Fibroblast of lung (primary cell): ENCODE measurements at regions not wholly inside any gene's neighbourhood (a gene's known extent, or its start where the extent isn't known, plus 50 kb on each side); places are given as distances from the start of the nearest gene placed in this dataset.

Experiments used
- DNase-seq, 2 donors: peaks; one replicate each; pipeline versions ENCODE4 v3.0.0 to v3.0.0-alpha.2; 2010; ENCODE audit warnings: low read depth in 2 of 2
- H2AFZ ChIP-seq: 2 replicates; pipeline ENCODE4 v1.5.1; 2012; ENCODE audit warnings: low read length, control low read depth, inconsistent platforms
- H3K27ac ChIP-seq: 2 replicates; pipeline ENCODE4 v1.5.1; 2011; ENCODE audit warnings: low read length, control low read depth; ENCODE audit not compliant: insufficient read depth
- H3K27me3 ChIP-seq: 2 replicates; pipeline ENCODE4 v1.5.1; 2011; ENCODE audit warnings: mild to moderate bottlenecking, low read length; ENCODE audit not compliant: control insufficient read depth, insufficient read depth
- H3K36me3 ChIP-seq: 2 replicates; pipeline ENCODE4 v1.5.1; 2011; ENCODE audit warnings: low read length; ENCODE audit not compliant: control insufficient read depth, insufficient read depth
- H3K4me1 ChIP-seq: 2 replicates; pipeline ENCODE4 v1.5.1; 2011; ENCODE audit warnings: low read length; ENCODE audit not compliant: control insufficient read depth, insufficient read depth; ENCODE audit errors: extremely low read depth
- H3K4me2 ChIP-seq: 2 replicates; pipeline ENCODE4 v1.5.1; 2011; ENCODE audit warnings: low read length, control low read depth; ENCODE audit not compliant: insufficient read depth; ENCODE audit errors: extremely low read depth
- H3K4me3 ChIP-seq, 4 experiments: fragments of 200-600 bp in 1 of 4; sonication (generic) in 1 of 4; replicated peaks in 1 of 4; 2 replicates each; pipeline ENCODE4 v1.5.1; 2011 to 2016; ENCODE audit warnings: low read length in 4 of 4, low read depth in 3 of 4, mild to moderate bottlenecking in 3 of 4, control low read depth in 2 of 4, inconsistent platforms in 1 of 4, mixed read lengths in 1 of 4; ENCODE audit not compliant: insufficient read depth in 1 of 4; ENCODE audit errors: control extremely low read depth in 1 of 4
- H3K79me2 ChIP-seq: 2 replicates; pipeline ENCODE4 v1.5.1; 2012; ENCODE audit warnings: mild to moderate bottlenecking, low read length, inconsistent platforms; ENCODE audit not compliant: control insufficient read depth, insufficient read depth
- H3K9ac ChIP-seq: 2 replicates; pipeline ENCODE4 v1.5.1; 2011; ENCODE audit warnings: mild to moderate bottlenecking, low read length, control low read depth; ENCODE audit not compliant: insufficient read depth
- H3K9me3 ChIP-seq: 2 replicates; pipeline ENCODE4 v1.5.1; 2012; ENCODE audit warnings: low read depth, low read length; ENCODE audit not compliant: control insufficient read depth, insufficient read depth
- H4K20me1 ChIP-seq: 2 replicates; pipeline ENCODE4 v1.5.1; 2011; ENCODE audit warnings: low read length; ENCODE audit not compliant: control insufficient read depth, insufficient read depth; ENCODE audit errors: extremely low read depth
- CTCF ChIP-seq, 2 donors: IDR thresholded peaks in 1 of 2; conservative IDR thresholded peaks in 1 of 2; 1 replicate in 1 of 2; 2 replicates in 1 of 2; pipeline ENCODE4 v1.5.1; 2011 to 2012; ENCODE audit warnings: low read length in 2 of 2, control low read depth in 1 of 2, inconsistent platforms in 1 of 2, low read depth in 1 of 2, mild to moderate bottlenecking in 1 of 2
- EZH2 ChIP-seq: IDR thresholded peaks from 2 replicates; pipeline ENCODE4 v1.5.1; 2012; ENCODE audit warnings: low read length, control low read depth, mild to moderate bottlenecking; ENCODE audit errors: missing control alignments

DNA sequence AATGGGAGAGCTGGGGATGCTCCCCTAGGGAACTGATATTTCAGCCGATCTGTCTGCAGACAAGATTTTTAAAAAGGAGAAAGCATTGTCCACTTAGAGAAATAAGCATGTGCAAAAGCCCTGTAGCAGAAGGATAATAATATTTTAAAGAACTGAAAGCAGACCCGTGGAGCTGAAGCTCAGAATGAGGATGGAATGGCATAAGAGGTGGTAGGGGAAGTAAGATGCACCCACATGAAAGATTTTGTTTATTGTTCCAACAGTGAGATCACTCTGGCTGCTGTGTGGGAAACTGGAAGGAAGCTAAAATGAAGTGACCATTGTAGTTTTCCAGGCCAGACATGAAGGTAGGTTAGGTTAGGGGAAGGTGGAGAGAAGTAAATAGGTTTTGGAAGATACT lies 266.4 kb upstream of the PRDM1 start:
- DNase-seq, result no peak
- Histone ChIP-seq H3K9me3 (no peaks in the 10 kb centered on the region), H4K20me1 (no peaks in the 10 kb centered on the region), H2AFZ (no peak overlapping the region), H3K4me1 (no peaks in the 10 kb centered on the region), H3K9ac (no peak overlapping the region), H3K79me2 (no peaks in the 10 kb centered on the region), H3K27ac (no peak overlapping the region), H3K27me3 (no peaks in the 10 kb centered on the region), H3K4me2 (no peak overlapping the region), H3K4me3 (no peak overlapping the region), H3K36me3 (no peaks in the 10 kb centered on the region)
- TF ChIP-seq CTCF (conservative IDR thresholded peaks at IDR 0.05 in 1 of 2, IDR thresholded peaks at IDR 0.05 in 1 of 2; ENCODE audit: low read depth in 1 of 2, low read length in 2 of 2) (no peak), EZH2 (no peak)

GRCh38 chr6:105818505-105818904 lies 267.6 kb upstream of the PRDM1 start:
- Histone ChIP-seq H3K4me2 (no peak overlapping the region), H3K4me3 (no peak overlapping the region), H3K9me3 (no peaks in the 10 kb centered on the region), H3K4me1 (no peaks in the 10 kb centered on the region), H2AFZ (no peak overlapping the region), H3K36me3 (no peaks in the 10 kb centered on the region), H3K27me3 (no peaks in the 10 kb centered on the region), H4K20me1 (no peaks in the 10 kb centered on the region), H3K79me2 (no peaks in the 10 kb centered on the region), H3K27ac (no peak overlapping the region), H3K9ac (no peak overlapping the region)
- no peak for TF ChIP-seq EZH2
- TF ChIP-seq CTCF (conservative IDR thresholded peaks at IDR 0.05 in 1 of 2, IDR thresholded peaks at IDR 0.05 in 1 of 2; ENCODE audit: low read depth in 1 of 2, low read length in 2 of 2), result no peak
- no peak for DNase-seq

DNA sequence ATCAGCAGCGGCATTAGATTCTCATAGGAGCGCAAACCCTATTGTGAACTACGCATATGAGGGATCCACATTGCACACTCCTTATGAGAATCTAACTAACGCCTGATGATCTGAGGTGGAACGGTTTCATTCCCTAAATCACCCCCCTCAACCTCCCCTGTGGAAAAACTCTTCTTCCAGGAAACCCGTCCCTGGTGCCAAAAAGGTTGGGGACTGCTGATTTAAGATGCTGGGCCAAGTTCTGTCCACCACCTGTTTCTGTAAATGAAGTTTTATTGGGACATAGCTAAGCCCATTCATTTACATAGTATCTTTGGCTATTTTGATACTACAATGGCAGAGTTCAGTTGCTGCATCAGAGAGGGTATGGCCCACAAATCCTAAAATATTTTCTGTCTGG lies 268.2 kb upstream of the PRDM1 start:
- no peak overlapping the region for H2AFZ ChIP-seq
- no peaks in the 10 kb centered on the region for H3K27me3 ChIP-seq
- TF ChIP-seq EZH2, result no peak
- TF ChIP-seq CTCF (conservative IDR thresholded peaks at IDR 0.05 in 1 of 2, IDR thresholded peaks at IDR 0.05 in 1 of 2; ENCODE audit: low read depth in 1 of 2, low read length in 2 of 2), result no peak
- no peak for DNase-seq
- no peak overlapping the region for H3K27ac ChIP-seq
- no peak overlapping the region for H3K9ac ChIP-seq
- no peaks in the 10 kb centered on the region for H3K79me2 ChIP-seq
- no peaks in the 10 kb centered on the region for H3K4me1 ChIP-seq
- H3K4me3 ChIP-seq, result no peak overlapping the region
- no peaks in the 10 kb centered on the region for H3K36me3 ChIP-seq
- H3K9me3 ChIP-seq, result no peaks in the 10 kb centered on the region
- H4K20me1 ChIP-seq, result no peaks in the 10 kb centered on the region
- H3K4me2 ChIP-seq, result no peak overlapping the region
